ENCODE measurements at regions not wholly inside any gene's neighbourhood (a gene's known extent, or its start where the extent isn't known, plus 50 kb on each side); places are given as distances from the start of the nearest gene placed in this dataset.

GRCh38 chr13:65032825-65033224, 2197.3 kb downstream of the PCDH9 start:
- H3K36me3 ChIP-seq (ENCODE audit: control insufficient read depth in 1 of 2, insufficient read depth in 2 of 2, low read length in 1 of 2), result no peaks in the 10 kb centered on the region
- H3K4me3 ChIP-seq (ENCODE audit: low read length in 2 of 2), result no peak overlapping the region
- H3K4me1 ChIP-seq (ENCODE audit: control insufficient read depth in 1 of 2, insufficient read depth in 2 of 2, low read length in 2 of 2), result no peaks in the 10 kb centered on the region
- H3K27ac ChIP-seq (ENCODE audit: low read depth in 1 of 2, low read length in 2 of 2), result no peak overlapping the region
- no peak for ATAC-seq (ENCODE audit: low FRiP score)
- intact Hi-C loops (cut with DNase I), result no loop called here
- WGBS, 2 donors, result 90 to 94% methylated on average over 2 of the region's 2 CpGs
- H3K9me3 ChIP-seq (ENCODE audit: control insufficient read depth, low read length), result peaks cover 3% of the 10 kb centered on the region
- no peaks in the 10 kb centered on the region for H3K27me3 ChIP-seq (ENCODE audit: control insufficient read depth in 1 of 2, insufficient read depth in 2 of 2, low read length in 1 of 2)
- no peak for DNase-seq

GRCh38 chr13:65028101-65028500, 2202.0 kb downstream of the PCDH9 start:
- no peak overlapping the region for H3K27ac ChIP-seq (ENCODE audit: low read depth in 1 of 2, low read length in 2 of 2)
- H3K4me1 ChIP-seq (ENCODE audit: control insufficient read depth in 1 of 2, insufficient read depth in 2 of 2, low read length in 2 of 2), result no peaks in the 10 kb centered on the region
- H3K4me3 ChIP-seq (ENCODE audit: low read length in 2 of 2), result no peak overlapping the region
- 78 to 86% methylated on average over 1 of the region's 1 CpG for WGBS, 2 donors
- ATAC-seq (ENCODE audit: low FRiP score), result no peak
- intact Hi-C loops (cut with DNase I), result no loop called here
- no peaks in the 10 kb centered on the region for H3K27me3 ChIP-seq (ENCODE audit: control insufficient read depth in 1 of 2, insufficient read depth in 2 of 2, low read length in 1 of 2)
- no peaks in the 10 kb centered on the region for H3K36me3 ChIP-seq (ENCODE audit: control insufficient read depth in 1 of 2, insufficient read depth in 2 of 2, low read length in 1 of 2)
- peaks cover 1% of the 10 kb centered on the region for H3K9me3 ChIP-seq (ENCODE audit: control insufficient read depth, low read length)
- no peak for DNase-seq

DNA sequence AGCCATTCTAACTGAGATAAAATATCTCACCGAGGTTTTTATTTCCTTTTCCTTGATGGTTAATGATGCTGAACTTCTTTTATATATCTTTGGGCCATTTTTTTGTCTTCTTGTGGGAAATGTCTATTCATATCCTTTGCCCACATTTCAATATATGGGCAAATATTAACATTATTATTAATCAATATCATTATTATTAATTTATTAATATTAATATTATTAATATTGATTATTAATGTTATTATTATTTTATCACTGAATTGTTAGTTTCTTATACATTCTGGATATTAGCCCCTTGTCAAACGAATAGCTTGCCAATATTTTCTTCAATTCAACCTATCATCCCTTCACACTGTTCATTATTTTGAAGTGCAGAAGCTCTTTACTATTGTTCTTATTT, 2203.6 kb downstream of the PCDH9 start:
- ATAC-seq (ENCODE audit: low FRiP score) (no peak), DNase-seq (no peak)
- 65 to 70% methylated on average over 2 of the region's 2 CpGs for WGBS, 2 donors
- Histone ChIP-seq H3K27ac (ENCODE audit: low read depth in 1 of 2, low read length in 2 of 2) (no peak overlapping the region), H3K4me1 (ENCODE audit: control insufficient read depth in 1 of 2, insufficient read depth in 2 of 2, low read length in 2 of 2) (no peaks in the 10 kb centered on the region), H3K27me3 (ENCODE audit: control insufficient read depth in 1 of 2, insufficient read depth in 2 of 2, low read length in 1 of 2) (no peaks in the 10 kb centered on the region), H3K4me3 (ENCODE audit: low read length in 2 of 2) (no peak overlapping the region), H3K36me3 (ENCODE audit: control insufficient read depth in 1 of 2, insufficient read depth in 2 of 2, low read length in 1 of 2) (no peaks in the 10 kb centered on the region), H3K9me3 (ENCODE audit: control insufficient read depth, low read length) (no peaks in the 10 kb centered on the region)
- intact Hi-C loops (cut with DNase I), result no loop called here

DNA sequence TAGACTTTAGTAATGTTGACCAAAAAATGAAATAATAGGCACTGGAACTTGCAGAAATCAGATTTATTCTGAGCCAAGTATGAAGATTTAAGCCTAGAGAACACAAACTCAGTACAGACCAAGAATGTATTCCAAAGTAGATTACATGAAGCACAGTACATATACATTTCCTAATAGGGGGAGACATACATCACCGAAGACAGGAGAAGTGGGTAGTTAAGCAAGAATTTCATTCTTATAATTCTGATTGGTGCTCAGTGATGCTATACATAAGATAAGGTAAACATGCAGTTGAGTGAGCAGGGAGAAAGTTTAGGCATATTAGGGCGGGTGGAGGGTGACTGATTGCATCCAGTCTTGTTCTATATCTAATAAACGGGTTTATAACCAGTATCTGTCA, 2218.8 kb downstream of the PCDH9 start:
- no peak overlapping the region for H3K4me3 ChIP-seq (ENCODE audit: low read length in 2 of 2)
- H3K9me3 ChIP-seq (ENCODE audit: control insufficient read depth, low read length), result no peaks in the 10 kb centered on the region
- H3K4me1 ChIP-seq (ENCODE audit: control insufficient read depth in 1 of 2, insufficient read depth in 2 of 2, low read length in 2 of 2), result no peaks in the 10 kb centered on the region
- H3K27me3 ChIP-seq (ENCODE audit: control insufficient read depth in 1 of 2, insufficient read depth in 2 of 2, low read length in 1 of 2), result no peaks in the 10 kb centered on the region
- DNase-seq (no peak), ATAC-seq (ENCODE audit: low FRiP score) (no peak)
- intact Hi-C loops (cut with DNase I), result no loop called here
- no peak overlapping the region for H3K27ac ChIP-seq (ENCODE audit: low read depth in 1 of 2, low read length in 2 of 2)
- 8 to 17% methylated on average over 3 of the region's 3 CpGs for WGBS, 2 donors
- no peaks in the 10 kb centered on the region for H3K36me3 ChIP-seq (ENCODE audit: control insufficient read depth in 1 of 2, insufficient read depth in 2 of 2, low read length in 1 of 2)

DNA sequence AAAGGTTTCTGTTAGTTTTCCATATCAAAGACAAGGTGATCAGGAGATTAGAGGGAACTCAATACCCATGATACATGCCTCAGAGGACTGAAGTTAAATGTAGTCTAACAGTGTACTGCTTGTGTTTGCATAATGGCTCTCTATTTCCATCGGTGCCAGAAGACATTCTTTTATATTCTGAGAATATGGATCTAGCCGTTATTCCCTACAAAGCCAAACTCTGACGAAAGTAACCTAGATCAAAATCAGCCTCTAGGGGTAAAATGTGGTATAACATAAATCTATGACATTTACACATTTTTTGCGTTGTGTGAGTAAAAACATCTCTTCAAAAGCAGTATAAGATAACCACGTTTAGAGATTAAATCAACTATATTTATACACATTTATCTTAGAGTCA, 2232.7 kb downstream of the PCDH9 start:
- ATAC-seq (ENCODE audit: low FRiP score), result no peak

GRCh38 chr13:64993514-64994164, 2236.5 kb downstream of the PCDH9 start:
- no peak for ATAC-seq (ENCODE audit: low FRiP score)
- no peaks in the 10 kb centered on the region for H3K27me3 ChIP-seq (ENCODE audit: control insufficient read depth in 1 of 2, insufficient read depth in 2 of 2, low read length in 1 of 2)
- H3K4me3 ChIP-seq (ENCODE audit: low read length in 2 of 2), result no peak overlapping the region
- DNase-seq, result no peak
- no peaks in the 10 kb centered on the region for H3K4me1 ChIP-seq (ENCODE audit: control insufficient read depth in 1 of 2, insufficient read depth in 2 of 2, low read length in 2 of 2)
- no peaks in the 10 kb centered on the region for H3K9me3 ChIP-seq (ENCODE audit: control insufficient read depth, low read length)
- no peaks in the 10 kb centered on the region for H3K36me3 ChIP-seq (ENCODE audit: control insufficient read depth in 1 of 2, insufficient read depth in 2 of 2, low read length in 1 of 2)
- H3K27ac ChIP-seq (ENCODE audit: low read depth in 1 of 2, low read length in 2 of 2), result no peak overlapping the region
- 76 to 85% methylated on average over 4 of the region's 4 CpGs for whole genome bisulfite sequencing, 2 donors
- intact Hi-C loops (cut with DNase I), result no loop called here

More for the DNA sequence above, 2232.7 kb downstream of the PCDH9 start:
- Histone ChIP-seq H3K4me3 (ENCODE audit: low read length in 2 of 2) (no peak overlapping the region), H3K9me3 (ENCODE audit: control insufficient read depth, low read length) (no peaks in the 10 kb centered on the region), H3K4me1 (ENCODE audit: control insufficient read depth in 1 of 2, insufficient read depth in 2 of 2, low read length in 2 of 2) (no peaks in the 10 kb centered on the region), H3K27me3 (ENCODE audit: control insufficient read depth in 1 of 2, insufficient read depth in 2 of 2, low read length in 1 of 2) (no peaks in the 10 kb centered on the region), H3K36me3 (ENCODE audit: control insufficient read depth in 1 of 2, insufficient read depth in 2 of 2, low read length in 1 of 2) (no peaks in the 10 kb centered on the region), H3K27ac (ENCODE audit: low read depth in 1 of 2, low read length in 2 of 2) (no peak overlapping the region)
- WGBS, 2 donors, result 28% methylated on average over 5 of the region's 5 CpGs
- intact Hi-C loops (cut with DNase I), result no loop called here
- no peak for DNase-seq

DNA sequence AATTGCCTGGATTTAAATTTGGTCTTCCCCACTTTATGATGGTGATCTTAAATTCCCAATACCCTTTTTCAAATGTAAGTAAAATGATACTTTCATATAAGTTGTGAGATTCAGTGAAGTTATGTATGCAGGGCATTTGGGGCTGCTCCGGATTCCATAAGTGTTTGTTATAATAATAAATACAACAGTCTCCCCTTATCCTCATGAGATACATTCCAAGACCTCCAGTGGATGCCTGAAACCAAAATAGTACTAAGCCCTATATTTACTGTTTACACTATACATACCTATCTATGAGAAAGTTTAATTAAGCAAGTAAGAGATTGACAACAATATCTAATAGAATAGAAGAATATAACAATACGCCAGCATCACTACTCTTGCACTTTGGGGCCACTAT, 2237.8 kb downstream of the PCDH9 start:
- Histone ChIP-seq H3K4me1 (ENCODE audit: control insufficient read depth in 1 of 2, insufficient read depth in 2 of 2, low read length in 2 of 2) (no peaks in the 10 kb centered on the region), H3K27ac (ENCODE audit: low read depth in 1 of 2, low read length in 2 of 2) (no peak overlapping the region), H3K4me3 (ENCODE audit: low read length in 2 of 2) (no peak overlapping the region), H3K27me3 (ENCODE audit: control insufficient read depth in 1 of 2, insufficient read depth in 2 of 2, low read length in 1 of 2) (no peaks in the 10 kb centered on the region), H3K9me3 (ENCODE audit: control insufficient read depth, low read length) (no peaks in the 10 kb centered on the region), H3K36me3 (ENCODE audit: control insufficient read depth in 1 of 2, insufficient read depth in 2 of 2, low read length in 1 of 2) (no peaks in the 10 kb centered on the region)
- no peak for DNase-seq
- intact Hi-C loops (cut with DNase I), result no loop called here
- WGBS, 2 donors, result 46 to 52% methylated on average over 2 of the region's 2 CpGs
- ATAC-seq (ENCODE audit: low FRiP score), result no peak

- H3K4me1 ChIP-seq (ENCODE audit: control insufficient read depth in 1 of 2, insufficient read depth in 2 of 2, low read length in 2 of 2), result no peaks in the 10 kb centered on the region
- ATAC-seq (ENCODE audit: low FRiP score), result no peak
- intact Hi-C loops (cut with DNase I), result no loop called here
- no peaks in the 10 kb centered on the region for H3K36me3 ChIP-seq (ENCODE audit: control insufficient read depth in 1 of 2, insufficient read depth in 2 of 2, low read length in 1 of 2)
- H3K27me3 ChIP-seq (ENCODE audit: control insufficient read depth in 1 of 2, insufficient read depth in 2 of 2, low read length in 1 of 2), result no peaks in the 10 kb centered on the region
- 57 to 58% methylated on average over 5 of the region's 5 CpGs for WGBS, 2 donors
- no peak for DNase-seq
- H3K27ac ChIP-seq (ENCODE audit: low read depth in 1 of 2, low read length in 2 of 2), result no peak overlapping the region
- H3K4me3 ChIP-seq (ENCODE audit: low read length in 2 of 2), result no peak overlapping the region
- peaks cover 1% of the 10 kb centered on the region for H3K9me3 ChIP-seq (ENCODE audit: control insufficient read depth, low read length)
Observed at GRCh38 chr13:64985075-64985474, 2245.1 kb downstream of the PCDH9 start.

DNA sequence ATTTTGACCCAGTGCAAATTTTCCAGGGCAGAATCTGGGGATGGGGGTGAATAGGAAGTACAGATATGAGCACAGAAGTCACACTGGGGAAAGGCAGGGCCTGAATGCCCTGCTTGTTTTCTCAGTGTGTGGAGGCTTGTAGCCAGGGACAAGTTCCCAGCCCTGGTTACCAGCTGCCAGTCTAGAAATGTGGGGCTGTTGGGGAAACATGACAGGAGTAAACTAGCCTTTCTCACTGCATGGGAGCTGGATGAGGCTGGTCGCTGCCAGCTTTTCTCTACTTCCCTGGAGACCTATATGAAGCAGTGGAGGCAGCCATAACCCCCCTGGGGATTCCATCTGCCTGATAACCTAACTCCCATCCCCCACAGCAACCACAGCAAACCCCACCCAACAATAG, 2267.7 kb downstream of the PCDH9 start:
- Histone ChIP-seq H3K9me3 (ENCODE audit: control insufficient read depth, low read length) (no peaks in the 10 kb centered on the region), H3K4me3 (ENCODE audit: low read length in 2 of 2) (no peak overlapping the region), H3K4me1 (ENCODE audit: control insufficient read depth in 1 of 2, insufficient read depth in 2 of 2, low read length in 2 of 2) (no peaks in the 10 kb centered on the region), H3K36me3 (ENCODE audit: control insufficient read depth in 1 of 2, insufficient read depth in 2 of 2, low read length in 1 of 2) (no peaks in the 10 kb centered on the region), H3K27ac (ENCODE audit: low read depth in 1 of 2, low read length in 2 of 2) (no peak overlapping the region), H3K27me3 (ENCODE audit: control insufficient read depth in 1 of 2, insufficient read depth in 2 of 2, low read length in 1 of 2) (no peaks in the 10 kb centered on the region)
- DNase-seq (no peak), ATAC-seq (ENCODE audit: low FRiP score) (no peak)
- WGBS, 2 donors, result 67 to 79% methylated on average over 1 of the region's 1 CpG
- intact Hi-C loops (cut with DNase I), result no loop called here
